Fibroblast of skin of abdomen (primary cell): ENCODE measurements at regions not wholly inside any gene's neighbourhood (a gene's known extent, or its start where the extent isn't known, plus 50 kb on each side); places are given as distances from the start of the nearest gene placed in this dataset.
"Not testable (repeated sequence)": the region's sequence is repeated elsewhere in the genome, so short reads cannot be mapped to it uniquely, and the experiment has no call there.

ENCODE experiments used
- DNase-seq: peaks from one replicate; pipeline ENCODE4 v3.0.0-alpha.2; 2013

GRCh38 chr9:64130325-64130724 is 1154.7 kb downstream of the FOXD4L5 start:
- DNase-seq: not testable (repeated sequence)

- DNase-seq: no peak
Measured at GRCh38 chr9:64128572-64128971, 1156.4 kb downstream of the FOXD4L5 start.

GRCh38 chr9:64121602-64122001 is 1163.4 kb downstream of the FOXD4L5 start:
- DNase-seq: not testable (repeated sequence)

DNA sequence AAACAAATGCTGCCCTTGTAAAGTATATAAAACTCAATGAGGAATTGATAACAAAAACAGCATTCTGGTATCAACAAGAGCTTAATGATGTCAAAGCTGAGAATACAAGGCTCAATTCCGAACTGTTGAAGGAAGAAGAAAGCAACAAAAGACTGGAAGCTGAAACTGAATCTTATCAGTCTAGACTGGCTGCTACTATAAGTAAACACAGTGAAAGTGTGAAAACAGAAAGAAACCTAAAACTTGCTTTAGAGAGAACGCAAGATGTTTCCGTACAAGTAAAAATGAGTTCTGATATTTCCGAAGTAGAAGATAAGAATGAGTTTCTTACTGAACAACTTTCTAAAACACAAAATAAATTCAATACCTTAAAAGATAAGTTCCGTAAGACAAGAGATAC is 1167.7 kb downstream of the FOXD4L5 start:
- not testable (repeated sequence) for DNase-seq

- not testable (repeated sequence) for DNase-seq
Measured at GRCh38 chr9:64107867-64108266, 1177.1 kb downstream of the FOXD4L5 start.

DNA sequence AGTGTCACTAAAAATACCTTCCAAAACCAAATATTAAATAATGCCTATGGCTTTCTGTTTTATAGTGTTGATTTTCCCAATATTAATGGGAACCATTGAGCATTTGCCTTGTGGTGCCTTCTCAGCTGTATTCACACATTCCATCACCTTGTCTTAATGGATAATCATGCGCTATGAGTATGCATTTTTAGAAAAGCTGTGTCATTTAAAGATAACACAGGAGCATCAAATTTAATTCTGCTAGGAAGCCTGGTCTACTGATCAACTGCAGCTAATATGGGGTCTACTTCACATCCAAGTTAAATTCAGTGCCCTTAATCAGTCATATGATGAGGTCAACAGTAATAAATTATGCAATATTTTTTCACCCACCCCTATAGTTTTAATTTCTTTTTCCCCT is 1177.8 kb downstream of the FOXD4L5 start:
- DNase-seq: not testable (repeated sequence)

GRCh38 chr9:64105193-64105592 is 1179.8 kb downstream of the FOXD4L5 start:
- not testable (repeated sequence) for DNase-seq

DNA sequence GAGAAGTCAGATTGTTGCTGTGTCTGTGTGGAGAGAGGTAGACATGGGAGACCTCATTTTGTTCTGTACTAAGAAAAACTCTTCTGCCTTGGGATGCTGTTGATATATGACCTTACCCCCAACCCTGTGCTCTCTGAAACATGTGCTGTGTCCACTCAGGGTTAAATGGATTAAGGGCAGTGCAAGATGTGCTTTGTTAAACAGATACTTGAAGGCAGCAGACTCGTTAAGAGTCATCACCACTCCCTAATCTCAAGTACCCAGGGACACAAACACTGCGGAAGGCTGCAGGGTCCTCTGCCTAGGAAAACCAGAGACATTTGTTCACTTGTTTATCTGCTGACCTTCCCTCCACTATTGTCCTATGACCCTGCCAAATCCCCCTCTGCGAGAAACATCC is 1183.5 kb downstream of the FOXD4L5 start:
- DNase-seq: not testable (repeated sequence)

DNA sequence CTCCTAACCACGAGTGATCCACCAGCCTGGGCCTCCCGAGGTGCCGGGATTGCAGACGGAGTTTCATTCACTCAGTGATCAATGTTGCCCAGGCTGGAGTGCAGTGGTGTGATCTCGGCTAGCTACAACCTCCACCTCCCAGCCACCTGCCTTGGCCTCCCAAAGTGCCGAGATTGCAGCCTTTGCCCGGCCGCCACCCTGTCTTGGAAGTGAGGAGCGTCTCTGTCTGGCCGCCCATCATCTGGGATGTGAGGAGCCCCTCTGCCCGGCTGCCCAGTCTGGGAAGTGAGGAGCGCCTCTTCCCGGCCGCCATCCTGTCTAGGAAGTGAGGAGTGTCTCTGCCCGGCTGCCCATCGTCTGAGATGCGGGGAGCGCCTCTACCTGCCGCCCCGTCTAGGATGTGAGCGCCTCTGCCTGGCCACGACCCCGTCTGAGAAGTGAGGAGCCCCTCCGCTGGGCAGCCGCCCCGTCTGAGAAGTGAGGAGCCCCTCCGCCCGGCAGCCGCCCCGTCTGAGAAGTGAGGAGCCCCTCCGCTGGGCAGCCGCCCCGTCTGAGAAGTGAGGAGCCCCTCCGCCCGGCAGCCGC is 1184.3 kb downstream of the FOXD4L5 start:
- DNase-seq: not testable (repeated sequence)

- DNase-seq: not testable (repeated sequence)
Measured at GRCh38 chr9:64085998-64086397, 1199.0 kb downstream of the FOXD4L5 start.

- DNase-seq: not testable (repeated sequence)
Measured at GRCh38 chr9:64071358-64072253, 1213.4 kb downstream of the FOXD4L5 start.

GRCh38 chr9:64070611-64071357 is 1214.2 kb downstream of the FOXD4L5 start:
- DNase-seq: not testable (repeated sequence)

- DNase-seq: not testable (repeated sequence)
Measured at GRCh38 chr9:64070083-64070482, 1214.9 kb downstream of the FOXD4L5 start.

- DNase-seq: no peak
Measured at GRCh38 chr9:64066736-64067368, 1218.2 kb downstream of the FOXD4L5 start.

DNA sequence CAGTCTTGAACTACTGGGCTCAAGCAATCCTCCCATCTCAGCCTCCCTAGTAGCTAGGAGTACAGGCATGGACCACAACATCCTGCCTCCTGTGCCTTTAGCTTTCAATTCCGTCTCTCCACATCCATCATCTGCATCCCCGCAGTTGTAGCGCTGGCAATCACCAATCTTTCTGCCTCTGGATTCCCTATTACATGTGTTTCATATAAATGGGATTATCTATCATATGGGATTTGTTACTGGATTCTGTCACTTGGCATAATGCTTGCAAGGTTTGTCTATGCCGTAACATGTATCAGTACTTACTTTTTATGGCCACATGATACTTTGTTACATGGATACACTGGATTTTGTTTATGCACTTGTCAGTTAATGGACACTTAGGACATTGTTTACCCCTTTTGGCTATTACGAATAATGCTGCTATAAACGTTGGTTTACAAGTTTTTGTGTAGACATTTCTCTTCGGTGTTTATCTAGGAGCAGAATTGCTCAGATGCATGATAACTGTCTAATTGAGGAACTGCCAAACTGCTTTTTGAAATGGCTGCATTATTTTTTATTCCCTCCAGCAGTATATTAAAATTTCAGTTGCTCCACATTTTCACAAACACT is 1223.9 kb downstream of the FOXD4L5 start:
- no peak for DNase-seq

- not testable (repeated sequence) for DNase-seq
Measured at GRCh38 chr9:64058070-64058469, 1226.9 kb downstream of the FOXD4L5 start.

- no peak for DNase-seq
Measured at GRCh38 chr9:64057553-64057952, 1227.5 kb downstream of the FOXD4L5 start.

- not testable (repeated sequence) for DNase-seq
Measured at GRCh38 chr9:64028925-64029324, 1256.1 kb downstream of the FOXD4L5 start.

DNA sequence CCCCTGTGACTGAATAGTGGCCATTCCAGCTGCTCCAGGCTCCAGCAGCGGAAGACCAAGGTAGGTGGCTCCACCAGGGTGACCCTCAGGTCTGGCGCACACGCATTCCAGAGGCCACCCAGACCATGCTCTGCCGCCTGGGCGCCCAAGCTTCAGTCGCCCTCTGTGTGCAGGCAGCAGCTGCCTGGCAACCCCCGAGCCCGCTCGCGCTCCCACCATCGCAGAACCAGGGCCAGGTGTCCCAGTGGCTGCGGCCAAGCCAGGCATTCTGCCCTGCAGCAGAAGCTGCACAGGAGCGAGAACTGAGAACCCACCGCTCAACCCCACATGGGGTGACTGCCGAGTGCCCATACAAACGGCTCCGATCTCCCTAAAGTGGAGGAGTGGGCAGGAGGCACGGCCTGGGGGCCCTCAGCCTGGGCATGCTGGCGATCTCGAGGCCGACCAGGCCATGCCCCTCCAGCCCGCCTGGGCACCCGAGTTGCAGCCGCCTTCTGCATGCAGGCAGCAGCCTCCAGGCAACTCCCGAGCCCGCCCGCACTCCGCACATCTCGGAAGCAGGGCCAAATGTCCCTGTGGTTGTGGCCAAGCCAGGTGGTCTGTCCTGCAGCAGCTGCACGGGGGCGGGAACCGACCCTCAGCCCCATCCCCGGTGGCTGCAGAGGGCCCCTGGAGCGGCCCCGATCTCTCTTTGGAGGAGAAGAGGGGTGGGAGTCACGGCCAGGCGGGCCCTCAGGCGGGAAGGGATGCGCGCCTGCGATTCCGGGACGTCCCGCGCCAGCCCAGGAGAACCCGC is 1264.1 kb downstream of the FOXD4L5 start:
- not testable (repeated sequence) for DNase-seq

DNA sequence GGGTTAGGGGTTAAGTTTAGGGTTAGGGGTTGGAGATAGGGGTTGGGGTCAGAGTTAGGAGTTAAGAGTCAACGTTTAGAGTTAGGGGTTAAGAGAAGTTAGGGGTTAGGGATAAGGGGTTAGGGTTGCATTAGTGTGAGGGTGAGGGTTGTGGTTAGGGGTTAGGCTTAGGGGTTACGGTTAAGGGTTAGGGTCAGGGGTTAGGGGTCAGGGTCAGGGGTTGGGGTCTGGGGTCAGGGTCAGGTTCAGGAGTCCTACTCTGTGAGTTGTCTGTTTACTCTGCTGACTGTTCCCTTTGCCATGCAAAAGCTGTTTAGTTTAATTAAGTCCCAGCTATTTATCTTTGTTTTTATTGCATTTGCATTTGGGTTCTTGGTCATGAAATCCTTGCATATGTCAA is 1267.3 kb downstream of the FOXD4L5 start:
- DNase-seq: not testable (repeated sequence)

- DNase-seq: peak; percentile 2
Measured at GRCh38 chr9:64016845-64017406, 1268.1 kb downstream of the FOXD4L5 start.
